ENCODE measurements at regions not wholly inside any gene's neighbourhood (a gene's known extent, or its start where the extent isn't known, plus 50 kb on each side); places are given as distances from the start of the nearest gene placed in this dataset.
A peak's percentile ranks its signal among the peaks of the same experiment; 100 is the strongest.

GRCh38 chr3:152524198-152525140, 255.7 kb downstream of the MBNL1 start (continued):
- peak; percentile 50; the same call in 1 of the 2 replicates for TF ChIP-seq DEAF1 (CRISPR knock-in tag; IDR thresholded peaks at IDR 0.05)
- TF ChIP-seq E2F1 (CRISPR knock-in tag; IDR thresholded peaks at IDR 0.05) = no peak
- TF ChIP-seq BRF1 (IDR thresholded peaks at IDR 0.05; ENCODE audit: borderline replicate concordance, extremely low read depth, insufficient read length) = no peak
- no peak for TF ChIP-seq SNAPC5 (CRISPR knock-in tag; IDR thresholded peaks at IDR 0.05)
- no peak for TF ChIP-seq CXXC5 (CRISPR knock-in tag; IDR thresholded peaks at IDR 0.05)
- TF ChIP-seq MTF1 (CRISPR knock-in tag; IDR thresholded peaks at IDR 0.05; ENCODE audit: borderline replicate concordance) = no peak
- no peak for TF ChIP-seq PBX2 (CRISPR knock-in tag; IDR thresholded peaks at IDR 0.05; ENCODE audit: low read depth)
- TF ChIP-seq PBX2 (tag; conservative IDR thresholded peaks at IDR 0.05; ENCODE audit: low read depth) = peak; percentile 87
- no peak for TF ChIP-seq ZNF316 (IDR thresholded peaks at IDR 0.05)
- TF ChIP-seq RHOXF2B (CRISPR knock-in tag; conservative IDR thresholded peaks at IDR 0.05) = no peak
- peak; percentile 46; the same call in 1 of the 2 replicates for TF ChIP-seq SMC3 (conservative IDR thresholded peaks at IDR 0.05; ENCODE audit: insufficient read depth, low read depth, low read length)
- peak; percentile 78 for TF ChIP-seq MEIS2 (IDR thresholded peaks at IDR 0.05; ENCODE audit: partially characterized antibody)
- TF ChIP-seq ZNF133 (CRISPR knock-in tag; IDR thresholded peaks at IDR 0.05) = no peak
- TF ChIP-seq MNT (conservative IDR thresholded peaks at IDR 0.05) = no peak
- TF ChIP-seq ZKSCAN1 (IDR thresholded peaks at IDR 0.05; ENCODE audit: low read depth, low read length) = no peak
- TF ChIP-seq TBL1XR1 (IDR thresholded peaks at IDR 0.05; ENCODE audit: low read length in 2 of 2) = no peak
- TF ChIP-seq NRF1 (conservative IDR thresholded peaks at IDR 0.05 in 1 of 2, IDR thresholded peaks at IDR 0.05 in 1 of 2) = no peak
- TF ChIP-seq ZNF586 (CRISPR knock-in tag; conservative IDR thresholded peaks at IDR 0.05) = no peak
- TF ChIP-seq KDM2B (CRISPR knock-in tag; IDR thresholded peaks at IDR 0.05) = no peak
- TF ChIP-seq PHF20 (IDR thresholded peaks at IDR 0.05; ENCODE audit: partially characterized antibody) = no peak
- no peak for TF ChIP-seq PTTG1 (tag; IDR thresholded peaks at IDR 0.05; ENCODE audit: low read depth)

Data from K562 (cell line).